ENCODE measurements at regions not wholly inside any gene's neighbourhood (a gene's known extent, or its start where the extent isn't known, plus 50 kb on each side); places are given as distances from the start of the nearest gene placed in this dataset.

DNA sequence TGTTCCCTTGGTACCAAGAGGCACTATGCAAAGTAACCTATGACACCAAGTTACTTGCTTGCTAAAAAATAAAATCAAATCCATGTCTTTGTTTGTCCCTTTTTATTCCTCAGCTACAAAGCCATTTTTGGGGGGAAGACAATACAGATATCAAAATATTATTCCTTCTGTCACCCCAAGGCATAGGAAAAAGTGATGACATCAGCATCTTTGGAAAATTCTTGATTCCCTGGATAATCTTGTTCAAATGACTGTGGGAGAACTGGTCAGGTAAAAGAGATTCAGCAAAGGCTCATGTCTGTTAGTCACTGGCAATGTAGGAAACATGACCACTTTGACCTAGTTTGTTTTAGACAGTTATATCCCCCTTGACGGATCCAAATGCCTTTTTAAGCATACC is 373.1 kb downstream of the MAT2B start:
- TF ChIP-seq, protein P1, sequence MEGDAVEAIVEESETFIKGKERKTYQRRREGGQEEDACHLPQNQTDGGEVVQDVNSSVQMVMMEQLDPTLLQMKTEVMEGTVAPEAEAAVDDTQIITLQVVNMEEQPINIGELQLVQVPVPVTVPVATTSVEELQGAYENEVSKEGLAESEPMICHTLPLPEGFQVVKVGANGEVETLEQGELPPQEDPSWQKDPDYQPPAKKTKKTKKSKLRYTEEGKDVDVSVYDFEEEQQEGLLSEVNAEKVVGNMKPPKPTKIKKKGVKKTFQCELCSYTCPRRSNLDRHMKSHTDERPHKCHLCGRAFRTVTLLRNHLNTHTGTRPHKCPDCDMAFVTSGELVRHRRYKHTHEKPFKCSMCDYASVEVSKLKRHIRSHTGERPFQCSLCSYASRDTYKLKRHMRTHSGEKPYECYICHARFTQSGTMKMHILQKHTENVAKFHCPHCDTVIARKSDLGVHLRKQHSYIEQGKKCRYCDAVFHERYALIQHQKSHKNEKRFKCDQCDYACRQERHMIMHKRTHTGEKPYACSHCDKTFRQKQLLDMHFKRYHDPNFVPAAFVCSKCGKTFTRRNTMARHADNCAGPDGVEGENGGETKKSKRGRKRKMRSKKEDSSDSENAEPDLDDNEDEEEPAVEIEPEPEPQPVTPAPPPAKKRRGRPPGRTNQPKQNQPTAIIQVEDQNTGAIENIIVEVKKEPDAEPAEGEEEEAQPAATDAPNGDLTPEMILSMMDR (IDR thresholded peaks at IDR 0.05 in 4 of 5, conservative IDR thresholded peaks at IDR 0.05 in 1 of 5), result no peak
- no peak for TF ChIP-seq POLR2A (IDR thresholded peaks at IDR 0.05)

Measured in gastrocnemius medialis (tissue), 4 donors.